NT2/D1 (cell line): ENCODE measurements at regions not wholly inside any gene's neighbourhood (a gene's known extent, or its start where the extent isn't known, plus 50 kb on each side); places are given as distances from the start of the nearest gene placed in this dataset.

ENCODE experiments used
- DNase-seq: peaks from one replicate; pipeline ENCODE4 v3.0.0-alpha.2; 2011; ENCODE audit warnings: low read depth, low spot score
- H3K27me3 ChIP-seq: 2 replicates; pipeline ENCODE4 v1.6.0; 2011; ENCODE audit warnings: mild to moderate bottlenecking; ENCODE audit not compliant: insufficient read length, insufficient read depth
- H3K36me3 ChIP-seq: 2 replicates; pipeline ENCODE4 v1.6.1; 2011; ENCODE audit warnings: mild to moderate bottlenecking, low read length, mixed read lengths; ENCODE audit not compliant: insufficient read depth, insufficient read length
- H3K4me1 ChIP-seq: 2 replicates; pipeline ENCODE4 v1.5.1; 2011; ENCODE audit not compliant: insufficient read depth, insufficient read length
- H3K4me3 ChIP-seq: 2 replicates; pipeline ENCODE4 v1.5.1; 2011; ENCODE audit warnings: low read depth; ENCODE audit not compliant: insufficient read length
- H3K9ac ChIP-seq: 2 replicates; pipeline ENCODE4 v1.6.0; 2011; ENCODE audit warnings: low read depth; ENCODE audit not compliant: insufficient read length
- H3K9me3 ChIP-seq: 2 replicates; pipeline ENCODE4 v1.5.1; 2011; ENCODE audit warnings: mild to moderate bottlenecking, low read length; ENCODE audit not compliant: insufficient read depth
- SUZ12 ChIP-seq: IDR thresholded peaks from 2 replicates; pipeline ENCODE4 v1.6.1; 2011; ENCODE audit not compliant: insufficient read length, insufficient read depth; ENCODE audit errors: extremely low read depth
- YY1 ChIP-seq: IDR thresholded peaks from 2 replicates; pipeline ENCODE4 v1.6.1; 2011; ENCODE audit not compliant: insufficient read length, insufficient read depth
- ZNF274 ChIP-seq: IDR thresholded peaks from 2 replicates; pipeline ENCODE4 v1.6.1; 2011; ENCODE audit warnings: mild to moderate bottlenecking, low read depth, low read length

DNA sequence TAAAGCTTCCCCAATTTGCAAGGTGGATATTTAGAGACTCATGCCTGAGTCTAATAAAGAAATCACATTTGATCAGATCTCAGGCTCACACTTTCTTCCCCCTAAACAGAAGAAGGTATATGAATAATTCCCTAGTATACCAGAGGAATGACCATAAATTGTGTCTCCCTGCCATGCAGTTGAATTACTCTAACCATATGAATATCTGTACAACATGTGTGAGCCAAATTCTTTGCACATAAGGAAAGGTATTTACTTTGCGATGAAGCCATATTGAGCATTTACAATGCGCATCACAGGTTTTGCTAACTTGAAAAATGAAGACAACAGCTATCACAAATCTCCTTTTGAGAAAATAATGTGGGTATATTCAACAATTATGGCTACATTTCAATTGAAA lies 479.4 kb downstream of the NR2F1-AS1 start:
- H3K4me3 ChIP-seq: no peak overlapping the region
- H3K9me3 ChIP-seq: no peaks in the 10 kb centered on the region
- no peak for DNase-seq
- H3K36me3 ChIP-seq: no peaks in the 10 kb centered on the region
- no peak overlapping the region for H3K9ac ChIP-seq
- no peak for TF ChIP-seq ZNF274
- TF ChIP-seq YY1: no peak
- no peak for TF ChIP-seq SUZ12
- no peaks in the 10 kb centered on the region for H3K27me3 ChIP-seq
- no peaks in the 10 kb centered on the region for H3K4me1 ChIP-seq

DNA sequence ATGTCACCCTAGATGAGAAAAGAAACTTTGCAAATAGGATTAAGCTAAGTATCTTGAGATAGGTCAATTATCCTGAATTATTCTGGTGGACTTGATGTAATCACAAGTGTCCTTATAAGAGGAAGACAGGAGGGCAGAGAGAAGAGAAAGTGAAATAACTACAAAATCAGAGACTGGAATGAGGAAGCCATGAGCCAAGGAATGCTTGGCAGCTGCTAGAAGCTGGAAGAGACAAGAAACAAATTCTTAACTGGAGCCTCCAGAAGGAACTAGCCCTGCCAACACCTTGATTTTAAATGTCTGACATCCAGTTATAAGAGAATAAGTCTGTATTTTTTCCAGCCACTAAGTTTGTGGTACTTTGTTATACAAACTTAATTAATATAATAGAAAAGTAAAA lies 480.0 kb downstream of the NR2F1-AS1 start:
- Histone ChIP-seq H3K36me3 (no peaks in the 10 kb centered on the region), H3K9ac (no peak overlapping the region), H3K27me3 (no peaks in the 10 kb centered on the region), H3K4me3 (no peak overlapping the region), H3K9me3 (no peaks in the 10 kb centered on the region), H3K4me1 (no peaks in the 10 kb centered on the region)
- TF ChIP-seq YY1: no peak
- no peak for TF ChIP-seq ZNF274
- TF ChIP-seq SUZ12: no peak
- no peak for DNase-seq

DNA sequence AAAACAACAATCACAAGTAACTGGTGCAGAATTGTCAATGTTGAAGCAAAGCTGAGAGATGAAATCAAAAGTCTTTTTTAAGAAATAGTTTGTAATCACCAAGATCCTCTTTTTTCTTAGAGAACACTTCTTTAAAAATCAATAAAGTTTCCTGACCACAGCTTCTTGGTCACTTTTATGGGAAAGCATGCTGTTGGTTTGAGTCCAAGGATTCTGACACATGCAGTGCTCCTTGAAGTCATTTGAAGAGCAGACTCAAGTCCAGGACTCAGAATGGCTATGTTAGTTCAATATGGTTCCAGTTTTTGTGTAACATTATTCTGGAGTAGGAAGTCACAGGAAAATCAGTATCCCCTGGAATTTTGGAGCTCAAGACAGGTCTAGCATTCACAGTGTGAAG lies 480.6 kb downstream of the NR2F1-AS1 start:
- no peak for TF ChIP-seq YY1
- TF ChIP-seq ZNF274: no peak
- TF ChIP-seq SUZ12: no peak
- Histone ChIP-seq H3K4me1 (no peaks in the 10 kb centered on the region), H3K27me3 (no peaks in the 10 kb centered on the region), H3K9me3 (no peaks in the 10 kb centered on the region), H3K36me3 (no peaks in the 10 kb centered on the region), H3K4me3 (no peak overlapping the region), H3K9ac (no peak overlapping the region)
- no peak for DNase-seq

DNA sequence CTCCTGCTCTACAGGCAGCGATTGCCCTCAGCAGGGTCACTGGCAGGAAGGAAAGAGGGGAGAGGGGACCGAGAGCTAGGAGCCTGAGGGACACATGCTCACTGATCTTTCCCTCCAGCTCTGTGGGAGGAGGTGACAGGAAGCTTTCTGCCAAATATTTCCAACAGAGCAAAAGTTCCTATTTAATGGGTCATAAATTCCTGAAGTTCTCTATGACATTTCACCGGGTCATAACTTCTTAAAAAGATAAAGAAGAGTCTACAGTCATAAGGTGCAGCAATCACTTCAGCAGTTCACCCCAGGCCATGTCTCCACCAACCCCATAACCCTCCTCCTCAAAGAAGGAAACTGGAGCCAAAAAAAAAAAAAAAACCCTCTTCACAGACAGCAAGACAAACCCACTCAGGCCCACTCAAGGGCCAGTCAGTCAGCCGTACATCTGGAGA lies 481.1 kb downstream of the NR2F1-AS1 start:
- Histone ChIP-seq H3K27me3 (no peaks in the 10 kb centered on the region), H3K9ac (no peak overlapping the region), H3K9me3 (no peaks in the 10 kb centered on the region), H3K4me1 (no peaks in the 10 kb centered on the region), H3K36me3 (no peaks in the 10 kb centered on the region), H3K4me3 (no peak overlapping the region)
- no peak for DNase-seq
- no peak for TF ChIP-seq YY1
- TF ChIP-seq SUZ12: no peak
- TF ChIP-seq ZNF274: no peak

DNA sequence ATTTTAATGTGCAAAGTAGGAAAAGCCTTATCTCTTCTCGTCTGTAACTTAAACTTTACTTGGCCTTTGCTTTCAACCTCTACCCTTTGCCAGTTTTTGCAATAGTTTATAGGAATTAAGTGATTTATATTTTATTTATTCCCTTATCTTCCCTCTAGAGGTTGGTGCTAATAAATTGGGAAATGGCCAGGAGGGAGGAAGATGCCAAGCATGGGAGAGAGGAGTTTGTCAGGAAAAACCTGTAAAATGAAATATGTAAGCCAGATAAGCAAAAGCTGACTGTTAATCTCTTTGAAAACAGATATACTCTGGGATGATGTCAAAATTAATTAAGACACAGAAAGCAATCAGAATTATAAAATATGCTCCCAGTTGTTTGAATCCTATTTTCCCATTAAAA lies 484.5 kb downstream of the NR2F1-AS1 start:
- no peaks in the 10 kb centered on the region for H3K9me3 ChIP-seq
- H3K27me3 ChIP-seq: no peaks in the 10 kb centered on the region
- H3K4me1 ChIP-seq: no peaks in the 10 kb centered on the region
- no peak overlapping the region for H3K4me3 ChIP-seq
- TF ChIP-seq ZNF274: no peak
- no peak for TF ChIP-seq YY1
- no peak for TF ChIP-seq SUZ12
- no peaks in the 10 kb centered on the region for H3K36me3 ChIP-seq
- no peak for DNase-seq
- H3K9ac ChIP-seq: no peak overlapping the region

DNA sequence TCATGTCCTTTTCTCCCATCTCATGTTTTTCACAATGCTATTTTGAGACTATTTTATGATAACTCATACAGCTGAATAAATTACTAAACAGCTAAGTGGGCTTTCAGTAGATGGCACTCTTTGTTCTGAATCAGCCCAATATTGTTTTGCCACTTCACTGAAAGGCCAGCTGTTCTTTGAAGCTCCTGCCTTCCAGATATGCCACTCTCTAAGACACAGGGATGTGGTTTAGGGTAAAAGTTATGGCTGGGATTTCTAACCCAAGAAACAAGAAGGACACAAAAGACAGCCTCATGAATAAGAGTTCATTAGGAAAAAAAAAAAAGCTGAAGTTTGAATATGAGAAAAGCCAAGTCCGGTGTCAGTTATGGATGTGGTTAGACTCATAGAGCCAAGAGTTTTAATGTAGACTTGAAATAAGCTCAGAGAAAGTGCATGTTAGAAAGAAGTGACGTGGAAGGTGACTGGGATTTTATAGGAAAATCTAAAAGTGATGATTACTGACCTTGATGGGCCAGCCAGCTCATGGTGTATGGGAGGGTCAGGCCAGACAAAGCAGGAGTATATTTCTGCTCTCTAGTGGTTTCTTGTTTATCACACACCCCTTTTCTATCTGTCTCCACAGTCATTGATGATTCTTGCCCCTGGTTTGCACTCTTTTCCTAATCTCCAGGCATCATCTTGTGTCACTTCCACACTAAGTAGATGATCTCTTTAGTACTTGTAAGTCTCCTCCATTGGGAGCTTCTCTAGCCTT lies 488.5 kb downstream of the NR2F1-AS1 start:
- Histone ChIP-seq H3K27me3 (no peaks in the 10 kb centered on the region), H3K4me1 (no peaks in the 10 kb centered on the region), H3K9ac (no peak overlapping the region), H3K4me3 (no peak overlapping the region), H3K36me3 (no peaks in the 10 kb centered on the region), H3K9me3 (no peaks in the 10 kb centered on the region)
- TF ChIP-seq YY1 (no peak), SUZ12 (no peak), ZNF274 (no peak)
- DNase-seq: no peak

DNA sequence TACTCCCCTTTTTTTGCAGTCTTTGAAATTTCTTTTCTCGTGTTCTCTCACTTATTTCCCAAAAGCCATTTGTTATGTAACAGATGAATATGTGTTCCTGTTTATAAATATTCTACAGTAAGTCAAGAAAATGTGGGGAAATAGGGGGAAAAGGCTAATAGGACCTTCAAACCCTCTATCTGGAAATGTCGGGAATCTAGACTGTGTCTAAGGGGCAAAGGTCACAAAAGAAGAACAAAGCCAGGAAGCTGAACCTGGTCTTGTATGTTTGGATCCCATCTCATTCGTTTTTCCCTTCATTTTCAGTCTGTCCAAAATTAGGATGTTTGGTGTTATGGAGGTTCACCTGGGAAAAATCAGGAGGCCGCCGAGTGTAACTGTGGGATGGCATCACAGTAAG lies 490.3 kb downstream of the NR2F1-AS1 start:
- no peaks in the 10 kb centered on the region for H3K36me3 ChIP-seq
- no peak overlapping the region for H3K4me3 ChIP-seq
- H3K9ac ChIP-seq: no peak overlapping the region
- no peak for DNase-seq
- H3K4me1 ChIP-seq: no peaks in the 10 kb centered on the region
- no peaks in the 10 kb centered on the region for H3K27me3 ChIP-seq
- TF ChIP-seq SUZ12: no peak
- no peak for TF ChIP-seq ZNF274
- TF ChIP-seq YY1: no peak
- H3K9me3 ChIP-seq: no peaks in the 10 kb centered on the region

DNA sequence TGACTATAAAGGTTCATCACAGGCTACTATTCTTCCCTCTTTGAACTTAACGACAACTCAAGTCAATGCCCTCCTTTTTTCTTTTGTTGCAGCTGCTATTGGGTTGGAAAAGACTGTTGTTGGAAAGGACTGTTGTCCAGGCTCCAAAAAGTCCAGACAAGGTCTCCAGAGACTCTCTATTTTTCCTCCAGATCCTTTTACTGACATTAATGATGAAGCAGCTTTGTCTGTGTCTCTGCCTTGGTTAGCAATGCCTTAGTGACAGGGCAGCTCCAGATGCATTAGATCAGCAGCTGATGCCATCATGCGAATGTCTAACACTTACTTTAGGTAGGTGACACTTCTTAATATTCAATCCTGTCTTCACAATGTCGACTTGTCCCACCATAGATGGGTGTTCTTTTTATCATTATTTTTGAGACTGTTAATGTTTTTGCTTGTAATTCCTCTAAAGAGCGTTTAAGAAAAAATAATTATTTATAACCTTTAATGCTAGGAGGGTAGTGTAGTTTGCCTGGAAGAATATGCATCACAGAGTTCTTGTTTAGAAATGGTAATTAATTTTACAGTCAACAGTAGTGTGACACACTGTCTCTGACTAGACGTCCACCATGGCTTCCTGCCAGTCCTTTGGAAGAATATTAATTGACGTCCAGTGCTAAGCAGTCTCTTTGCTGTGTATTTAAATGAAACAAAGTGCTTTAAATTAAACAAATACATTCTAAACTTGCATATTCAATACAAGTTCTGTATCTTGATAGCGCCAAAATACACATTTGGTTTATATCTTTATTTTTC lies 492.2 kb downstream of the NR2F1-AS1 start:
- Histone ChIP-seq H3K9ac (no peak overlapping the region), H3K4me1 (no peaks in the 10 kb centered on the region), H3K36me3 (no peaks in the 10 kb centered on the region), H3K9me3 (no peaks in the 10 kb centered on the region), H3K4me3 (no peak overlapping the region), H3K27me3 (no peaks in the 10 kb centered on the region)
- TF ChIP-seq ZNF274: no peak
- TF ChIP-seq YY1: no peak
- no peak for TF ChIP-seq SUZ12
- no peak for DNase-seq
